HEK293 (cell line): ENCODE measurements at regions not wholly inside any gene's neighbourhood (a gene's known extent, or its start where the extent isn't known, plus 50 kb on each side); places are given as distances from the start of the nearest gene placed in this dataset.

ENCODE experiments used
- CTCF ChIA-PET: fragments of 350-600 bp; formaldehyde crosslinking; extraction: SDS; loops from one replicate; lab custom pipeline; 2021; ENCODE audit warnings: antibody characterized with exemption; lab: Yijun Ruan, JAX
- POLR2A ChIA-PET: fragments of 300-600 bp; formaldehyde crosslinking; extraction: SDS; loops from one replicate; lab custom pipeline; 2020; ENCODE audit warnings: antibody characterized with exemption, inconsistent platforms; lab: Yijun Ruan, JAX
- H3K27ac ChIP-seq: fragments of 200-500 bp; sonication (Bioruptor generic); 2 replicates; pipeline ENCODE4 v1.5.1; 2014; ENCODE audit warnings: low read depth, low read length, control low read depth, inconsistent platforms; ENCODE audit errors: extremely low read depth
- H3K36me3 ChIP-seq, 2 experiments: fragments of 200-500 bp in 1 of 2; sonication (Bioruptor generic) in 1 of 2; 1 replicate in 1 of 2; 2 replicates in 1 of 2; pipeline ENCODE4 v1.5.1; 2014 to 2017; ENCODE audit warnings: inconsistent platforms in 2 of 2, low read length in 2 of 2; ENCODE audit not compliant: control insufficient read depth in 2 of 2, insufficient read depth in 1 of 2
- H3K4me1 ChIP-seq: fragments of 200-500 bp; sonication (Bioruptor generic); 2 replicates; pipeline ENCODE4 v1.5.1; 2014; ENCODE audit warnings: mild to moderate bottlenecking, low read length, inconsistent platforms; ENCODE audit not compliant: control insufficient read depth, insufficient read depth
- H3K4me3 ChIP-seq: 2 replicates; pipeline ENCODE4 v1.5.1; 2011; ENCODE audit warnings: low read depth, mild to moderate bottlenecking, control low read depth, low read length, moderate library complexity
- H3K9me3 ChIP-seq: fragments of 200-500 bp; sonication (Bioruptor generic); 2 replicates; pipeline ENCODE4 v1.5.1; 2014; ENCODE audit warnings: low read depth, low read length, inconsistent platforms; ENCODE audit not compliant: control insufficient read depth, insufficient read depth
- ATF2 ChIP-seq: fragments of 450-650 bp; formaldehyde crosslinking; IDR thresholded peaks from 2 replicates; pipeline ENCODE4 v1.5.1; 2016; ENCODE audit warnings: missing biosample characterization, missing genetic modification characterization, low read depth
- CTCF ChIP-seq: fragments of 450-650 bp; formaldehyde crosslinking; IDR thresholded peaks from 2 replicates; pipeline ENCODE4 v1.5.1; 2016; ENCODE audit warnings: missing biosample characterization, missing genetic modification characterization
- ELK4 ChIP-seq: IDR thresholded peaks from 2 replicates; pipeline ENCODE4 v1.6.1; 2011; ENCODE audit warnings: mild to moderate bottlenecking, low read depth, low read length, borderline replicate concordance
- HOXC10 ChIP-seq: sonication (generic); formaldehyde crosslinking; IDR thresholded peaks from 2 replicates; pipeline ENCODE4 v1.8.1; 2023; ENCODE audit warnings: mild to moderate bottlenecking, missing genetic modification reagents
- KLF8 ChIP-seq: fragments of 450-650 bp; formaldehyde crosslinking; IDR thresholded peaks from 2 replicates; pipeline ENCODE4 v1.5.1; 2016; ENCODE audit warnings: missing biosample characterization, missing genetic modification characterization
- SALL2 ChIP-seq: fragments of 450-650 bp; formaldehyde crosslinking; IDR thresholded peaks from 2 replicates; pipeline ENCODE4 v1.5.0; 2017; ENCODE audit warnings: missing biosample characterization, mild to moderate bottlenecking, missing genetic modification characterization, borderline replicate concordance
- WT1 ChIP-seq: fragments of 450-650 bp; formaldehyde crosslinking; IDR thresholded peaks from 2 replicates; pipeline ENCODE4 v1.5.1; 2016; ENCODE audit warnings: missing biosample characterization, missing genetic modification characterization
- ZBTB21 ChIP-seq: fragments of 450-650 bp; formaldehyde crosslinking; IDR thresholded peaks from 2 replicates; pipeline ENCODE4 v1.5.1; 2017; ENCODE audit warnings: missing biosample characterization, missing genetic modification characterization
- ZBTB49 ChIP-seq: fragments of 450-650 bp; formaldehyde crosslinking; IDR thresholded peaks from 2 replicates; pipeline ENCODE4 v1.5.1; 2016; ENCODE audit warnings: missing biosample characterization, missing genetic modification characterization, low read depth
- ZFHX2 ChIP-seq: fragments of 450-650 bp; formaldehyde crosslinking; conservative IDR thresholded peaks from 2 replicates; pipeline ENCODE4 v1.5.1; 2016; ENCODE audit warnings: missing biosample characterization, missing genetic modification characterization
- ZNF121 ChIP-seq: fragments of 450-650 bp; formaldehyde crosslinking; IDR thresholded peaks from 2 replicates; pipeline ENCODE4 v1.5.1; 2016; ENCODE audit warnings: missing biosample characterization, missing genetic modification characterization
- ZNF157 ChIP-seq: fragments of 450-650 bp; formaldehyde crosslinking; IDR thresholded peaks from 2 replicates; pipeline ENCODE4 v1.5.1; 2016; ENCODE audit warnings: missing biosample characterization, missing genetic modification characterization
- ZNF184 ChIP-seq: fragments of 450-650 bp; IDR thresholded peaks from 2 replicates; pipeline ENCODE4 v1.5.1; 2018; ENCODE audit warnings: missing biosample characterization, mild to moderate bottlenecking, missing genetic modification characterization
- ZNF24 ChIP-seq: fragments of 450-650 bp; formaldehyde crosslinking; IDR thresholded peaks from 2 replicates; pipeline ENCODE4 v1.5.1; 2016; ENCODE audit warnings: missing biosample characterization, missing genetic modification characterization
- ZNF26 ChIP-seq: fragments of 450-650 bp; formaldehyde crosslinking; IDR thresholded peaks from 2 replicates; pipeline ENCODE4 v1.5.1; 2016; ENCODE audit warnings: missing biosample characterization, missing genetic modification characterization
- ZNF548 ChIP-seq: fragments of 450-650 bp; formaldehyde crosslinking; IDR thresholded peaks from 2 replicates; pipeline ENCODE4 v1.5.1; 2016; ENCODE audit warnings: missing biosample characterization, missing genetic modification characterization
- ZNF555 ChIP-seq: fragments of 450-650 bp; formaldehyde crosslinking; conservative IDR thresholded peaks from 2 replicates; pipeline ENCODE4 v1.5.1; 2017; ENCODE audit warnings: missing biosample characterization, mild to moderate bottlenecking, missing genetic modification characterization, inconsistent platforms
- ZNF561 ChIP-seq: fragments of 450-650 bp; IDR thresholded peaks from 2 replicates; pipeline ENCODE4 v1.5.1; 2018; ENCODE audit warnings: missing biosample characterization, missing genetic modification characterization, borderline replicate concordance
- ZNF600 ChIP-seq: fragments of 450-650 bp; formaldehyde crosslinking; IDR thresholded peaks from 2 replicates; pipeline ENCODE4 v1.5.1; 2016; ENCODE audit warnings: missing biosample characterization, missing genetic modification characterization
- ZNF610 ChIP-seq: fragments of 450-650 bp; formaldehyde crosslinking; IDR thresholded peaks from 2 replicates; pipeline ENCODE4 v1.5.1; 2016; ENCODE audit warnings: missing biosample characterization, missing genetic modification characterization, borderline replicate concordance
- ZSCAN16 ChIP-seq: fragments of 450-650 bp; formaldehyde crosslinking; IDR thresholded peaks from 2 replicates; pipeline ENCODE4 v1.5.1; 2016; ENCODE audit warnings: missing biosample characterization, missing genetic modification characterization
- ZSCAN5A ChIP-seq: fragments of 450-650 bp; formaldehyde crosslinking; IDR thresholded peaks from 2 replicates; pipeline ENCODE4 v1.5.1; 2016; ENCODE audit warnings: missing biosample characterization, missing genetic modification characterization

- CTCF ChIA-PET, result interaction anchor here (0.6 kb wide), 1 partner anchor 495 kb away, joined by 3 read pairs; no protein-coding TSS in a partner anchor
- H3K4me1 ChIP-seq, result peaks cover 7% of the 10 kb centered on the region
- no peak for TF ChIP-seq SALL2 (tag by site-specific recombination)
- no peak for TF ChIP-seq ZNF555
- H3K36me3 ChIP-seq, result no peaks in the 10 kb centered on the region
- no peaks in the 10 kb centered on the region for H3K9me3 ChIP-seq
- no peak overlapping the region for H3K4me3 ChIP-seq
- no peak overlapping the region for H3K27ac ChIP-seq
- POLR2A ChIA-PET, result no interaction called here
Observed at GRCh38 chr5:124796495-124796894, 50.1 kb upstream of the ZNF608 start.

- ChIA-PET POLR2A (no interaction called here), CTCF (interaction anchor here (0.5 to 0.9 kb wide), 2 partner anchors 74 to 1150 kb away, joined by 3 read pairs; no protein-coding TSS in a partner anchor)
- Histone ChIP-seq H3K9me3 (no peaks in the 10 kb centered on the region), H3K4me1 (no peaks in the 10 kb centered on the region), H3K27ac (no peak overlapping the region), H3K36me3 (no peaks in the 10 kb centered on the region), H3K4me3 (no peak overlapping the region)
- TF ChIP-seq KLF8 (tag by site-specific recombination) (no peak), ZNF561 (tag by site-specific recombination) (no peak), ZNF157 (no peak), ZFHX2 (tag by site-specific recombination) (no peak), ZNF24 (tag by site-specific recombination) (no peak), WT1 (tag by site-specific recombination) (no peak), ZNF121 (tag by site-specific recombination) (no peak), HOXC10 (no peak), ZNF26 (tag by site-specific recombination) (no peak), ATF2 (tag by site-specific recombination) (no peak), ZNF600 (tag by site-specific recombination) (no peak), ELK4 (no peak)
Observed at GRCh38 chr5:124797665-124798087, 51.2 kb upstream of the ZNF608 start.

GRCh38 chr5:124798890-124799289 is 52.5 kb upstream of the ZNF608 start:
- H3K4me3 ChIP-seq, result no peak overlapping the region
- H3K27ac ChIP-seq, result no peak overlapping the region
- TF ChIP-seq ZNF184 (tag by site-specific recombination) (no peak), ZNF548 (tag by site-specific recombination) (no peak), ZBTB49 (tag by site-specific recombination) (no peak), ZSCAN16 (tag by site-specific recombination) (no peak), ZNF610 (tag by site-specific recombination) (no peak), ZSCAN5A (tag by site-specific recombination) (no peak), CTCF (tag by site-specific recombination) (no peak), ZBTB21 (no peak)
- H3K9me3 ChIP-seq, result no peaks in the 10 kb centered on the region
- CTCF ChIA-PET, result no interaction called here
- POLR2A ChIA-PET, result no interaction called here
- no peaks in the 10 kb centered on the region for H3K36me3 ChIP-seq
- no peaks in the 10 kb centered on the region for H3K4me1 ChIP-seq
